ENCODE measurements at regions not wholly inside any gene's neighbourhood (a gene's known extent, or its start where the extent isn't known, plus 50 kb on each side); places are given as distances from the start of the nearest gene placed in this dataset.

- no peak for TF ChIP-seq ASH2L (IDR thresholded peaks at IDR 0.05; ENCODE audit: borderline replicate concordance, low read depth)
Measured at GRCh38 chr13:69496981-69497380, 610.6 kb upstream of the ATXN8OS start (continued).

GRCh38 chr13:69495096-69495495 lies 612.5 kb upstream of the ATXN8OS start:
- FAIRE-seq (no peak), ATAC-seq (no peak), DNase-seq (ENCODE audit: low read depth, low spot score) (no peak)
- Histone ChIP-seq H3K4me3 (no peak overlapping the region), H3K79me2 (ENCODE audit: control insufficient read depth, insufficient read depth, low read length) (no peaks in the 10 kb centered on the region), H4K20me1 (ENCODE audit: control insufficient read depth, insufficient read depth) (no peaks in the 10 kb centered on the region), H3K9ac (ENCODE audit: control insufficient read depth, insufficient read depth, low read length) (no peak overlapping the region), H3K36me3 (ENCODE audit: control insufficient read depth in 2 of 2, insufficient read depth in 2 of 2, low read length in 1 of 2) (no peaks in the 10 kb centered on the region), H2AFZ (ENCODE audit: control insufficient read depth, low read depth, low read length) (no peak overlapping the region), H3K4me2 (ENCODE audit: control insufficient read depth, insufficient read depth) (no peak overlapping the region), H3K4me1 (ENCODE audit: control insufficient read depth, insufficient read depth, low read length) (no peaks in the 10 kb centered on the region), H3K27ac (ENCODE audit: control insufficient read depth, insufficient read depth) (no peak overlapping the region), H3K9me3 (replicated peaks; ENCODE audit: control insufficient read depth, insufficient read depth, low read length) (no peaks in the 10 kb centered on the region), H3K27me3 (replicated peaks in 1 of 2; ENCODE audit: control insufficient read depth in 2 of 2, insufficient read depth in 2 of 2, low read length in 1 of 2) (no peaks in the 10 kb centered on the region)
- RAD21 ChIA-PET (ENCODE audit: unreplicated experiment): no interaction called here
- SMC1A ChIA-PET (ENCODE audit: uncharacterized antibody, unreplicated experiment): no interaction called here
- in situ Hi-C loops (cut with MboI): no loop called here
- 0% methylated on average over 2 of the region's 2 CpGs for WGBS (ENCODE audit: insufficient coverage, insufficient replicate concordance, low lambda C conversion rate, missing lambda C conversion rate)
- no TSS peak for BruUV-seq (replicated peaks)
- no peak for TF ChIP-seq TCF3 (IDR thresholded peaks at IDR 0.05; ENCODE audit: borderline replicate concordance, insufficient read depth, low read depth, low read length)
- TF ChIP-seq BCLAF1 (IDR thresholded peaks at IDR 0.05): no peak
- no peak for TF ChIP-seq FOXK2 (IDR thresholded peaks at IDR 0.05)
- no peak for TF ChIP-seq E2F4 (IDR thresholded peaks at IDR 0.05; ENCODE audit: low read depth, low read length)
- no peak for TF ChIP-seq KLF5 (IDR thresholded peaks at IDR 0.05; ENCODE audit: partially characterized antibody)
- POLR2A ChIA-PET: no interaction called here
- intact Hi-C loops (cut with micrococcal nuclease; ENCODE audit: unreplicated experiment): no loop called here
- CTCF ChIA-PET: no interaction called here
